ENCODE measurements at regions not wholly inside any gene's neighbourhood (a gene's known extent, or its start where the extent isn't known, plus 50 kb on each side); places are given as distances from the start of the nearest gene placed in this dataset.

GRCh38 chr4:11912886-11913285 lies 484.2 kb upstream of the HS3ST1 start:
- no peak for DNase-seq

GRCh38 chr4:11910812-11911211 lies 482.1 kb upstream of the HS3ST1 start:
- no peak for DNase-seq

GRCh38 chr4:11908712-11909111 lies 480.0 kb upstream of the HS3ST1 start:
- no peak for DNase-seq

GRCh38 chr4:11908205-11908604 lies 479.5 kb upstream of the HS3ST1 start:
- no peak for DNase-seq

- DNase-seq, result no peak
These were observed 476.4 kb upstream of the HS3ST1 start for GRCh38 chr4:11904846-11905739.

- no peak for DNase-seq
These were observed 475.4 kb upstream of the HS3ST1 start for GRCh38 chr4:11904117-11904535.

GRCh38 chr4:11901089-11901488 lies 472.4 kb upstream of the HS3ST1 start:
- DNase-seq, result no peak

GRCh38 chr4:11900359-11900758 lies 471.7 kb upstream of the HS3ST1 start:
- DNase-seq, result no peak

- DNase-seq, result no peak
These were observed 470.1 kb upstream of the HS3ST1 start for GRCh38 chr4:11898796-11899195.

GRCh38 chr4:11895766-11896165 lies 467.1 kb upstream of the HS3ST1 start:
- no peak for DNase-seq

GRCh38 chr4:11894977-11895376 lies 466.3 kb upstream of the HS3ST1 start:
- no peak for DNase-seq

- DNase-seq, result no peak
These were observed 465.5 kb upstream of the HS3ST1 start for GRCh38 chr4:11894221-11894620.

- DNase-seq, result no peak
These were observed 460.4 kb upstream of the HS3ST1 start for GRCh38 chr4:11889099-11889498.

GRCh38 chr4:11881947-11882346 lies 453.3 kb upstream of the HS3ST1 start:
- DNase-seq, result no peak

- DNase-seq, result no peak
These were observed 452.7 kb upstream of the HS3ST1 start for GRCh38 chr4:11881364-11881763.

GRCh38 chr4:11878241-11878640 lies 449.5 kb upstream of the HS3ST1 start:
- no peak for DNase-seq

- no peak for DNase-seq
These were observed 447.4 kb upstream of the HS3ST1 start for GRCh38 chr4:11876104-11876503.

GRCh38 chr4:11869191-11869870 lies 440.6 kb upstream of the HS3ST1 start:
- no peak for DNase-seq

GRCh38 chr4:11866391-11866790 lies 437.7 kb upstream of the HS3ST1 start:
- no peak for DNase-seq

GRCh38 chr4:11860996-11861395 lies 432.3 kb upstream of the HS3ST1 start:
- no peak for DNase-seq

- no peak for DNase-seq
These were observed 429.2 kb upstream of the HS3ST1 start for GRCh38 chr4:11857881-11858280.

GRCh38 chr4:11847167-11847566 lies 418.5 kb upstream of the HS3ST1 start:
- DNase-seq, result no peak

GRCh38 chr4:11843927-11844326 lies 415.2 kb upstream of the HS3ST1 start:
- no peak for DNase-seq

Data from muscle of arm (tissue), 1 donor.